ENCODE measurements at regions not wholly inside any gene's neighbourhood (a gene's known extent, or its start where the extent isn't known, plus 50 kb on each side); places are given as distances from the start of the nearest gene placed in this dataset.

DNA sequence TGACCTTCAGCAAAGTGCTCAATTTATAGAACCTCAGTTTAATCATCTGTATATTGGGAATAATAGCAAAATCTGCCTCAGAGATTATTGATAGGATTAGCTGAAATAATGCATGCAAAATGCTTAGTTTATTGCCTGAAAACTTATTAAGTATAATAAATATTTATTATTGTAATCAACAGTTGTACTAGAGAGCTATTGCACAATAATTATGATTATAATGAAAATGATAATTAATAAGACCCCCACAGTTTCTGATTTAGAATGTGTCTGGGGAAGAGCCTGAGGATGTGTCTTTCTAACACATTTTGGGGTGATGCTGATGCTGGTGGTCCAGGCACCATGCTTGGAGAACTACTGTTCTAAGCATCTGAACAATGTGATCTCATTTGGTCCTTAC lies 419.6 kb downstream of the NPIPA7 start:
- POLR2A ChIA-PET, result no interaction called here
- DNase-seq (ENCODE audit: extremely low spot score), result no peak
- CTCF ChIA-PET, result no interaction called here
- TF ChIP-seq, protein P1, sequence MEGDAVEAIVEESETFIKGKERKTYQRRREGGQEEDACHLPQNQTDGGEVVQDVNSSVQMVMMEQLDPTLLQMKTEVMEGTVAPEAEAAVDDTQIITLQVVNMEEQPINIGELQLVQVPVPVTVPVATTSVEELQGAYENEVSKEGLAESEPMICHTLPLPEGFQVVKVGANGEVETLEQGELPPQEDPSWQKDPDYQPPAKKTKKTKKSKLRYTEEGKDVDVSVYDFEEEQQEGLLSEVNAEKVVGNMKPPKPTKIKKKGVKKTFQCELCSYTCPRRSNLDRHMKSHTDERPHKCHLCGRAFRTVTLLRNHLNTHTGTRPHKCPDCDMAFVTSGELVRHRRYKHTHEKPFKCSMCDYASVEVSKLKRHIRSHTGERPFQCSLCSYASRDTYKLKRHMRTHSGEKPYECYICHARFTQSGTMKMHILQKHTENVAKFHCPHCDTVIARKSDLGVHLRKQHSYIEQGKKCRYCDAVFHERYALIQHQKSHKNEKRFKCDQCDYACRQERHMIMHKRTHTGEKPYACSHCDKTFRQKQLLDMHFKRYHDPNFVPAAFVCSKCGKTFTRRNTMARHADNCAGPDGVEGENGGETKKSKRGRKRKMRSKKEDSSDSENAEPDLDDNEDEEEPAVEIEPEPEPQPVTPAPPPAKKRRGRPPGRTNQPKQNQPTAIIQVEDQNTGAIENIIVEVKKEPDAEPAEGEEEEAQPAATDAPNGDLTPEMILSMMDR (IDR thresholded peaks at IDR 0.05; ENCODE audit: control extremely low read depth, extremely low read depth, low read depth, missing control alignments), result no peak

DNA sequence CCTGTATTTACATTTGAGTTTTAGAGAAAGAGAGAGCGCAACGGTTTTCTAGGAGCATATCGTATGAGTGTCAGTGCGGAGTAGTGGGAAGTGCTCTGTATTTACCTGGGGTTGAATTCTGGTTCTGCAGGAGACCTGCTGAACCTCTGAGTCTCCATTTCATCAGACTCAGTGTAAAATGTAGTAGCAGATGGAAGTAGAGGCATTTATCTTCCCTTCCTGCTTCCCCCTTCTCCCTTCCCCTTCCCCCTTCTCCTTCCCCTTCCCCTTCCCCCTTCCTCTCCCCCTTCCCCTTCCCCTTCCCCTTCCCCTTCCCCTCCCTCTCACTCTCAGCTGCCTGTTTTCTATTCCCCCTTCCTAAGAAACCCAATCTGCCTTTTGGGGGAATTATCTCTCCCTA lies 426.9 kb downstream of the NPIPA7 start:
- TF ChIP-seq, protein P1 (IDR thresholded peaks at IDR 0.05; ENCODE audit: control extremely low read depth, extremely low read depth, low read depth, missing control alignments), result no peak
- POLR2A ChIA-PET, result no interaction called here
- CTCF ChIA-PET, result no interaction called here
- no peak for DNase-seq (ENCODE audit: extremely low spot score)

DNA sequence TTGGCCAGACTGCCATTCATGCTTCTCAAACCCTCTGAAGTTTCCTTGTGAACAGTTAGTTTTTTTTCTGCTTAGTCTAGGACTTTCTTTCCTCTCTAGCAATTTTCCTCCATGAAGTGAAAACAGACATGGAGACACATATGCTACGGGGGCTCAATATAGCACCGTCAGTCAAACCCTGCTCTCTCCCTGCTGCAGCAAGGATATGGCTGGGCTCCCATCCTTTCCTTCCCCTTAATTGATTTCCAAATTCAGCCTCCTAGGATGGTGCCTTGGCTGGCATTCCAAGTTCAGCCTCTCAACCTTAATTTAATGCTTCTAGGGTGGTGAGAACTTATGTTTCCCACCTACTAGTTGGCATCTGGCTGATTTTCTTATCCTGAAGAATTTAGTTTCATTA lies 436.7 kb downstream of the NPIPA7 start:
- ChIA-PET POLR2A (no interaction called here), CTCF (no interaction called here)
- no peak for DNase-seq (ENCODE audit: extremely low spot score)
- TF ChIP-seq, protein P1 (IDR thresholded peaks at IDR 0.05; ENCODE audit: control extremely low read depth, extremely low read depth, low read depth, missing control alignments), result no peak

DNA sequence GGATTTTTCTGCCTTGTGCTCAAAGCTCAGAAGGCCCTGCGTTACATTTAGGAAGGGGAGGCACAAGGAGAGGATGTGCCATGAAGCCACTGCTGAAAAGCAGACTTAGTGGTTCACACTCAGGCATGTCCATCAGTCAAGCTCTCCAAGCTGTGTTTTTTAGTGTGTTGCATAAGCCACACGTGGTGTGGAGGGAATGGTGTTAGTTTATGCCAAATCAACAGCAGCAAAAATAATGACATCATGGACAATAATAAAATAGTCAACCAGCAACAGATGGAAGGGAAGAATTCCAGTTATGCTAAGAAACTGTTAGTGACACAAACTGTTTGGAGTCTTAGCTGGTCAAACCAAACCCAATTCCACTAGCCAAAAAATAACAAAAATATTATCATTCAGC lies 438.3 kb downstream of the NPIPA7 start:
- ChIA-PET CTCF (interaction anchor here (1.4 kb wide), 1 partner anchor 8 kb away, joined by 4 read pairs; no protein-coding TSS in a partner anchor), POLR2A (no interaction called here)
- no peak for DNase-seq (ENCODE audit: extremely low spot score)
- TF ChIP-seq, protein P1 (IDR thresholded peaks at IDR 0.05; ENCODE audit: control extremely low read depth, extremely low read depth, low read depth, missing control alignments), result no peak

GRCh38 chr16:16821261-16821660 lies 442.3 kb downstream of the NPIPA7 start:
- ChIA-PET POLR2A (no interaction called here), CTCF (no interaction called here)
- no peak for DNase-seq (ENCODE audit: extremely low spot score)
- TF ChIP-seq, protein P1 (IDR thresholded peaks at IDR 0.05; ENCODE audit: control extremely low read depth, extremely low read depth, low read depth, missing control alignments), result no peak

DNA sequence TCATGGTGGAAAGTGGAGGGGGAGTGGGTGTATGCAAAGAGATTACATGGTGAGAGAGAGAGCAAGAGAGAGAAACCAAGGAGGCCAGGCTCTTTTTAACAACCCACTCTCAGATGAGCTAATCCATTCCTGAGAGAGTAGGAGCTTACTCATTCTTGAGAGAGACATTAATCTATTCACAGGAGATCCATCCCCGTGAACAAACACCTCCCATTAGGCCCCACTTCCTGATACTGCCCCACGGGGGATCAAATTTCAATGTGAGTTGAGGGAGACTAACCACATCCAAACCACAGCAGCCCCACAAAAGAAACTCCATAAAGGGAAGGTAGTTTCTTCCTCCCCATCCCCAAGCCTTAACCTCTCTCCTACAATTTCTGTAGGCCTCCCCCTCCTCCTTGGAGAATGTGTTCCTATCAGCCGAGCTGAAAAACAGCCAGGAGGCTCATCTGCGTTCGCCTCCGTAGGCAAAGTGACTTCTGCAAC lies 450.0 kb downstream of the NPIPA7 start:
- POLR2A ChIA-PET, result no interaction called here
- DNase-seq (ENCODE audit: extremely low spot score), result no peak
- TF ChIP-seq, protein P1 (IDR thresholded peaks at IDR 0.05; ENCODE audit: control extremely low read depth, extremely low read depth, low read depth, missing control alignments), result no peak
- CTCF ChIA-PET, result no interaction called here

DNA sequence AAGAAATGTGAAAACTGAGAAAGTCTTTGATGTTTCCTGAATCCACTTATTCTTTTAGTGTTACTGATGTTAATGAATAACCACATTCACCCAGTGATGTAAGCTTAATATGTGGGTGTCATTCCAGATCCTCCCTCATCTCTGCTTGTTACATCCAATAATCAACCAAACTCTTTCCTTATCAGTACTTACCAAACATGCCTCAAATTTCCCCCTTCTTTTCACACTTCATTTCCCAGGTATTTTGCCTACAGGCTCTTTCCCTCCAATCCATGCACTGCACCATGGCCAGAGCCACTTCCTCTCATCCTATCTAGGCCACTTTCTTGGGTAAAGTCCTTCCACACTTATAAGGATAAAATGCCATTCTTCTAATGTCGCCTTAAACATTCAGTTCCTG lies 451.5 kb downstream of the NPIPA7 start:
- ChIA-PET POLR2A (no interaction called here), CTCF (no interaction called here)
- no peak for DNase-seq (ENCODE audit: extremely low spot score)
- TF ChIP-seq, protein P1 (IDR thresholded peaks at IDR 0.05; ENCODE audit: control extremely low read depth, extremely low read depth, low read depth, missing control alignments), result no peak
